Thyroid gland (tissue), 4 donors: ENCODE measurements at regions not wholly inside any gene's neighbourhood (a gene's known extent, or its start where the extent isn't known, plus 50 kb on each side); places are given as distances from the start of the nearest gene placed in this dataset.

Source experiments
- CTCF ChIP-seq, 6 experiments: fragments of 200-600 bp in 3 of 6; fragments of 450-650 bp in 3 of 6; sonication (generic) in 3 of 6; IDR thresholded peaks; one replicate each; pipeline ENCODE4 v1.5.1; 2016 to 2019; ENCODE audit warnings: antibody characterized with exemption in 6 of 6, mild to moderate bottlenecking in 2 of 6, inconsistent platforms in 1 of 6, moderate library complexity in 1 of 6
- POLR2A ChIP-seq, 2 donors: fragments of 450-650 bp; IDR thresholded peaks; one replicate each; pipeline ENCODE4 v1.6.1; 2017; ENCODE audit warnings: antibody characterized with exemption in 2 of 2, mild to moderate bottlenecking in 2 of 2, moderate library complexity in 1 of 2

DNA sequence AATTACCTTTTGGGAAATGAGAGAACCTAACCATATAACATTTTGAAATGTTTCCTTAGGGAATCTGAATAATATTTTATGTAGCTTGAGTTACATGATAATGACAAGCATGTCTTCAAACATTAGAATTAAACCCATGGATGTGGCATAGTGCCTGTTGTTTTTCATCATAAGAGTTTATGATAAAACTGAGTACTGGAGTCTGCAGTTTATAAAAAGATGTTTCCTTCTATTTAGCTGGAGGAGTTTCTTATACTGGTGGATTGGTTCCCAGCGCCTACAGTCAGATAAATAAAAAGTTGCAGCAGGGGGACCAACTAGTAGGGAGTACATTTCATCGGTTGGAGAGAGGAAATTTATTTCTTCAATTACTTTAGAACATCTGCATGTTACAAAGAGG lies 70.1 kb upstream of the PCDH18 start:
- TF ChIP-seq CTCF (IDR thresholded peaks at IDR 0.05), result no peak
- no peak for TF ChIP-seq POLR2A (IDR thresholded peaks at IDR 0.05)
